KBM-7 (cell line): ENCODE measurements at regions not wholly inside any gene's neighbourhood (a gene's known extent, or its start where the extent isn't known, plus 50 kb on each side); places are given as distances from the start of the nearest gene placed in this dataset.
A peak's percentile ranks its signal among the peaks of the same experiment; 100 is the strongest.
"Not testable (repeated sequence)": the region's sequence is repeated elsewhere in the genome, so short reads cannot be mapped to it uniquely, and the experiment has no call there.

Experiments used
- DNase-seq: peaks from one replicate; pipeline ENCODE4 v3.0.0-alpha.2; 2015
- in situ Hi-C: fragments of 300-500 bp; cut with MboI; formaldehyde crosslinking; loops from 2 replicates; pipeline ENCODE4 v1.14.3; 2020; ENCODE audit warnings: low sequenced_read_pairs, low pct_unique_long_range_greater_than_20kb, mixed read lengths

DNA sequence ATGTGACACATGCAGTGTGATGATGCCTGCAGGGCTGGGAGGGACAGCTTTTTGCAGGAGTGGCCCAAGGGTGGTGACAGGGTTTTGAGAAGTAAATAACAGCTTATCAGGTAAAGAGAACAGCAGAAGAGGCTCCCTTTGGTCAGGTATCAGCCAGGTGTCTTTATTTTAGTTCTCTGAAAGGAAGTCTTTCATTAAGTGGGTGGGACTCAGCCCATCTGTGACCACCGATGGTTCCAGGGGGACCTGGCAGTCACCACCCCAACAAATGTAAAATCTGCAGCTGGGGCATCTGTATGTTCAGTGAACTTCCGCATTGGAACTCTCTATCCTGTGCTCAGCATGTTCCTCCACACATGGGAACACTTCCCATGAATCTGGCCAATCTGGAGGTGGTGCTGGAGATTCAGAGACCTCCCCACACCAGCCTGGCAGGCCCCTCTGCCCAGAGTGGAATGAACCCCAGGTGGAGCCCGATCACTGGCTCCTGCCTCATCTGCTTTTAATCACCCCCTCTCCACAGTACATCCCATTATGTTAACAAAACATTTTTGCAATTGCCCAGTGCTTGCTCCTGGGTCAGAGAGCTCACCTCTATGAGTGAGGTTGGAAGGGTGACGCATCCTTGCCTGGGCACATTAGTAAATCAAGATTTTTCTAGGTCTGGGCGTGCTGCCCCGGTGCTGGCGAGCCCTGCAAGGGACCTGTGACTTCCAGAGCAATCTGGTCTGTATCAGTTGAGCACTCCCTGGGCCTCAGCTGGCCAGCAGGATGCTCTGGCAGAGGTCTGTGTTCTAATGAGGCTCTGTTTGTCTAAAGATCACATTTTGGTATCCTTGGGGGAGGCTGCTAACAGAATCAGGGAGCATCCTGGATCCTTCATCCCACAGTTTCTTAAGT, 140.4 kb upstream of the GDF10 start:
- no peak for DNase-seq
- in situ Hi-C loops, result no loop called here

DNA sequence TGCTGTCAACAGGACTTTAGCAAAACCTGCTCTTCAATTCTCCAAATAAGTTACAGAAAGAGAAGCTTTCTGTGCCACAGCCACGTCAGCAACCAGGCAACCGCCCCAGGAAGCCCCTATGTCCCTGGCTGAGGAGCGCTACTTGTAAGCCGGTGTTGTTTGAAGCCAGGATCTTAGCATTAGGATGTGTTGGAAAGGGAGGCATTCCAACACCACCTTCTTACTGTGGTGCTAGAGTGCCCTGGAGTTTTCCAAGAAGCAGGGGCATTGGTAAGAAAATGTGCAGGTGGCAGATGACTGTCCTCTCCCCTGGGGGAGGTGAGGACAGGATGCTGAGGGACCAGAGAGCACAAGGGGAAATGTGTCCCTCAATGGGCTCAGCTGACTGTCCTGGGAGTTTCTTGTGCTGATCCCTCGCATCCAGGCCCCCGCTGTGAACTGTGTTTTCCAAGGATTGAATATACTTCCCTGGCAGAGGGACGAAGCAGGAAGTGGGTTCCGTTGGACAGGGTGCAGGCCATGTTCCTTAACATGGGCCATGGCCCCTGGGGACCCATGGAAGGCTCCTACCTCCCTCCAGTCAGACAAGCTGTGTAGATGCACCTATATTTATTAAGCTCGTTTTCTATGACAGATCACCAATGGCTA, 139.6 kb upstream of the GDF10 start:
- DNase-seq, result no peak
- in situ Hi-C loops, result no loop called here

DNA sequence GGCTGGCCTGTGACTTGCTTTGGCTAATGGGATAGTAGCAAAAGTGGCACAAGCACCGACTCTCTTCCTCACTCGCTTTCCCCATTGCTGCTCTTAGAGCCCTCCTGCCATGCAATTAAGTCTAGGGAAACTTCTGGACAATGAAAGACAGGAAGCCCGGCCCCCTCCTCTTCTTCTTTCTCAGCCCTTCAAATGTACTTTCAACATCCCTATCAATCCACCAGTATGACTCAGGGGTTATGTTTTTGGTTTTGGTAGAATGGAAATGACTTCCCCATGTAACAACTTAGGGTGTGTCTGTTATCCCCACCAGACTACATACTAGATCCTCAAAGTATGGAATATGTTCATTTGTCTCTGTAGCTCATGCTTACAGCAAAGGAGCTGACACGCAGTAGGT, 139.0 kb upstream of the GDF10 start:
- in situ Hi-C loops, result no loop called here
- no peak for DNase-seq

DNA sequence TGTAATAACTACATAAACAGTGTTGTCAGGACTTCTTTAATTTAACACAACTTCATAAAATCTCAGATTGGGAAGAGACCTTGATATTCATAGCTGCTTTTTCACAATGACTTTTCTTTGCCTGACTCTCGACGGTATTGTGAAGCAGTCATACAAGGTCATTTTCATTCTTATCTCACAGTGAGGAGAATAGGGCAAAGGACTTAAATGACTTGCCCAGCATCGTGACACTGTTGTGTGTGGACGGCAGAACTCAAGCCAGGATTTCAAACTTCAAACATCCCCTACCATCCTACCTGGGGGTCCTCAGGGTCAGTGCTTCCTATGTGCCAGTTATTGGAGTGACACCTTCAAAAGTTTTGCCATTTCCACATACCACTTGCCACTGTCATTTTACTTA, 138.5 kb upstream of the GDF10 start:
- in situ Hi-C loops, result no loop called here

DNA sequence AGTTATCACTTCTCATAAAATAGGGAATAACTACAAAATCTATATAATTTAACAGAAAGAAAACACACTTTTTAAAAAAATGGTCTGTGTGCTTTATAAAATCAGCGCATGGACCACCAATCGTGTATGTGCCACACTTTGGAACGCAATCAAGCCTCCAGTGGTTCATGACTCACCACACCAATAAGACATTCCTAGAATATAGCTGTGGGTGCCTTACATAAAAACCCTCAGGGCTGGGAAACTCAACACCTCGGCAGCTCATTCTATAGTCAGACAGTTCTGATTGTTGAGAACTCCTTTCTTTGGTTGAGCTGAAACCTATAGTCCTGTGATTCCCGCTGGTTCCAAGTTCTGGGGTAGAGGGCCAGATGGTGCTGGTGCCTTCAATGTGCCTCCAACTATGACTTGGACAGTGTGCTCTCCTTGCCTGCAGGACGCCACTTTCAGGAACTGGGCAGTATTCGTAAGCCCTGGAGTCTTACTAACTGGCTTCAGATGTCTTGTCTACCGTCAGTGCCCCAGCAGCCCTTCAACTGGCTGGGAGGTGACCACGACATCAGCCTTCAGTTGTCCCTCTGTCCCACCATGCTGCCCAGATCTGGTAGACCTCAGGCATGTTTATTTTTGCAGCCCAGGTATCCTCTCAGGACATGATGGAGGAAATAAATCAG, 135.7 kb upstream of the GDF10 start:
- no peak for DNase-seq
- in situ Hi-C loops, result no loop called here

More for the DNA sequence above, 138.5 kb upstream of the GDF10 start:
- no peak for DNase-seq

DNA sequence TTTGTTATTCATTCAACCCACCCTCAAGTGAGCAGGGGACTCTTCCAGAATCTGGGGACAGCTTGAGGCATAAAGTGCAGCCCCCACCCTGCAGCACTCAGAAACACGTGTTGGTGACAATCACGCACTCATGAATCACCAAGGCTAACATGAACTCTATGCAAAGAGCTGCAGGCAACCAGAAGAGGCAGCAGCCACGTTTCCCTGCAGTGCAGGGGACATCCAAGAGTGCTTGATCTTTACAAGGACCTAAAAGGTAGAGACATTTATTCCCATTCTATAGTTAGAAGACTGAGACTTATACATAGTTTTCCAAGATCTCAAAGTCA, 135.2 kb upstream of the GDF10 start:
- no peak for DNase-seq
- in situ Hi-C loops, result no loop called here

DNA sequence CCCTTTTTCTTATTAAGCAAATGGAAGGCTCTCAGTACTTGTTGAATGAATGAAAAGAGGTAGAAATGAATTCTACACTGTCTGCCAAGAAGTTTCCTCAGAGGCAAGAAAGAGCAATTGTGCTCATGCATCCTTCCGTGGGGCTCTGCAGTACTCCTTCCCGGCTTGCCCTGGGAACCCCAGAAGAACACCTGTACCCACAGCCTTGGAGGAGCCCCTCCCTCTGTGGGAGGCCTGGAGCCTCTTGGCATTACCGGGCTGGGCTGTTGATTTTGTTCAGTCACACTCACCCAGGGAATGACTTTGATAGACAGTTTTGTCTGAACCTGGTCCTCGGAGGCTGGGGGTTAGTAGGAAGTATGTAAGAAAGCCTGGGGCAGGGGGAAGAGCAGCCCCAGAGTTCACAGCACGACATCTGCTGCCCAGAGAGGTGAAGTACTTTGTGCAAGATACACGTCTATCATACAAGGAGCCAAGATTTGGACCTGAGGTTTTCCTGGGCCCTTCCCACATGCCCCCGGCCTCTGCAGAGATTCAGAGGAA, 134.8 kb upstream of the GDF10 start:
- DNase-seq, result no peak
- in situ Hi-C loops, result no loop called here

DNA sequence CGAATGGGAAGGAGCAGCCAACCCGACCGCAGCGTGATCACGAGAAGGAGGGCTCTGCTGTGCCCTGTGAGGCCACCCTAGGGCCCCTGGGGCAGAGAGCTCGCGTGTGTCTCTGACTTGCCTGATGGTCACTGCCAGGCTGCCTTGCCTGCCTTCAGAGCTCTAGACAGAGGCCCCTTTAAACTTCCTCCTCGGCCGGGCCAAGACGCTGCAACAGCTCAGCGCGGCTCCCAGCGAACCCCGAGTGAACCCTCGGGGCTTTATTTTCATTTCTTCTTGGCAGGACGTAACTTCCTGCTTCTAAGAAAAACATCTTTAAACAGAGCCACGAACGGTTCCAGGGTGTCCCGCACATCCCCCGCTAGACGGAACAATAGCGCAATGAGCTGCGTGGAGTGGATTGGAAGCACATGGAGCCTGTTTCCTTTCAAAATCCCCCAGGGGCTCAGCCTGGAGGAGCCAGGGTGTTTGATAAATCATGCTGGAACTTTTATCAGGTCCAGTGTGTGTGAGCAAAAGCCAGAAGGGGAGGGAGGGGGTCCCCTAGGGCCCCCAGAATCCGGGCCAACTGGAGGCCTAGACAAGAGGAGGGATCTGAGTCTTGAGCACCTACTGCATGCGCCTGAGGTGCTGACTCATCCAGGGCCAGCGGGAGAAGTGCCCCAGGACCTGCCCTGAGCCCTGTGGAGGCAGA, 134.1 kb upstream of the GDF10 start:
- in situ Hi-C loops, result no loop called here
- DNase-seq, result peak; percentile 80

DNA sequence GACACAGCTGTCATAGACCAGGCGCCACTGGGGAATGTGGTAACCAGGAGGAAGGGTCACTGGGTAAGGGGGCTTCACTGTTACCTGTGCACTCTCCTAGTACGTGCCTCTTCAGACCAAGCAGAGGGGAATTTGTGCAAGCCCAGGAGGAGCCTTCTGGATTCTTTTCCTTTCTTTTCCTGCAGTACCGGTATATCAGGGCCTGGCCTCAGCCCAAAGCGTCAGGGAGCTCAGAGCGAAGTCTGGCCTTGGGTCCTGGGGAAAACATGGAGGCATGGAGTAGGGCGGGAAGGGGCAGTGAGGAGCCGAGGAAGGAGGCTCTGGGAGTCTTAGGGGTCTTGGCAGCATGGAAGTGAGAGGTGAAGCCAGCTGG, 133.6 kb upstream of the GDF10 start:
- DNase-seq, result no peak
- in situ Hi-C loops, result no loop called here

DNA sequence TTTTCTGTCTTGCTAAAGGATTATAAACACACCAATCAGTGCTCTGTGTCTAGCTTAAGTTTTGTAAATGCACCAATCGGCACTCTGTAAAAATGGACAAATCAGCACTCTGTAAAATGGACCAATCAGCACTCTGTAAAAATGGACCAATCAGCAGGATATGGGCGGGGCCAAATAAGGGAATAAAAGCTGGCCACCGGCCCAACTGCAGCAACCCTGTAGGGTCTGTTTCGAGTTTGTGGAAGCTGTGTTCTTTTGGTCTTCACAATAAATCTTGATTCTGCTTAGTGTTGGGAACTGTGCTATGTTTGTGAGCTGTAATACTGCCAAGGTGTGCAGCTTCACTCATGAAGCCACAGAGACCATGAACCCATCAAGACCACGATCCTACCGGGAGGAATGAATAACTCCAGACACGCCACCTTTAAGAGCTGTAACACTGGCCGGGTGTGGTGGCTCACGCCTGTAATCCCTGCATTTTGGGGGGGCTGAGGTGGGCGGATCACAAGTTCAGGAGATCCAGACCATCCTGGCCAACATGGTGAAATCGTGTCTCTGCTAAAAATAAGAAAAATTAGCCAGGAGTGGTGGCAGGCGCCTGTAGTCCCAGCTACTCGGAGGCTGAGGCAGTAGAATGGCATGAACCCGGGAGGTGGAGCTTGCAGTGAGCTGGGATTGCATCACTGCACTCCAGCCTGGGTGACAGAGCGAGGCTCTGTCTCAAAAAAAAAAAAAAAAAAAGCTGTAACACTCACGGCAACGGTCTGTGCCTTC, 133.0 kb upstream of the GDF10 start:
- DNase-seq, result peak; percentile 27
- in situ Hi-C loops, result not testable (repeated sequence)

DNA sequence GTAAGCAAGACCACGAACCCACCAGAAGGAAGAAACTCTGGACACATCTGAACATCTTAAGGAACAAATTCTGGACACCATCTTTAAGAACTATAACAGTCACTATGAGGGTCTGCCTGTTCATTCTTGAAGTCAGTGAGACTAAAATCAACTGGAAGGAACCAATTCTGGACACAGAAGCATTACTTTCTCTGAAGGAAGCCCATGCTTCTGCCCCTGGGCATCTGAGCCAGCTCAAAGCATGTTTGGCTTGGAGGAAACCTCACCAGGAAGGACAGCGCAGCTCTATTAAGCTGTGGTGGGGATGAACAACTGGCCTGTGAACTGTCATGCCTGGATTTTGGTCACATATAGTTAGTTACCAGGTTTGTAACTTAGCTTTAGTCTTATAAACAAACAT, 132.4 kb upstream of the GDF10 start:
- no peak for DNase-seq
- in situ Hi-C loops, result no loop called here

DNA sequence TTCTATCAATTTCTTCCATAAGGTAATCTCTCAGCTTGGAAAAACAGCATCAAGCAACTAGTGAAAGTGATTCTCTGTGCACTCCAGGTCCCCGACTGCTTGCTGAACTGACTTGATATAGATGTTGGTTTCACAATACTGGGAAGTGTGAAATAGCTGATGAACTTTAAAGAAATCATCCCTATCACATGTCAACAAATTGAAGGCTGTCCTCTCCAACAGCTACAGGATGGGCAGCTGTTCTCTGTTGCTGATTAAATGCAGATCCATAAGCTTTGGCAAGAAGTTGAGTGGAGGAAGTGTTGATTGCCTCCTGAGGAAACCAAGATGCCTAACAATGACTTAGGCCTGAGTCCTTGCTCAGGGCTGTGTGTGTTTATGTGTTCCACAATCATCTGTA, 130.4 kb upstream of the GDF10 start:
- in situ Hi-C loops, result no loop called here
- no peak for DNase-seq

DNA sequence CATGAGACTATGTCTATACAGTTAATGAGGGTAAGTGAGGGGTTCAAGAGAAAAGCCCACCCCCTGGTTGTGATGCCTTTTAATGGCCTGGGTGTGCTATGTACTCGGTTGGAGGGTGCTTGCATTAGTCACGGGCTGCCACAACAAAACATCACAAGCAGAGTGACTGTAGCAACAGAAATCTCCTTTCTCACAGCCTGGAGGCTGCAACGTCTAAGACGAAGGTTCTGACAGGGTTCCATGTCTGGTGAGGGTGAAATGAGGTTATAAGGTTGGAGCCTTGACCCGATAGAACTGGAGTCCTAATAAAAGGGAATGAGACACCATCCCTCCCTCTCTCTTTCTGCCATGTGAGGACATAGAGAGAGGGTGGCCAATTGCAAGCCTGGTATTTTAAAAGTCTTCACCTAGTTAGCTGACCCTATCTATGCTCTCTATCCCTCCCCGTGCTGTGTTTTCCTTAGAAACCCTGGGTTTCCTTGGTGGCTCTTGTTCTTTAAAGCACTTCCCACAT, 126.0 kb upstream of the GDF10 start:
- no peak for DNase-seq
- in situ Hi-C loops, result no loop called here

DNA sequence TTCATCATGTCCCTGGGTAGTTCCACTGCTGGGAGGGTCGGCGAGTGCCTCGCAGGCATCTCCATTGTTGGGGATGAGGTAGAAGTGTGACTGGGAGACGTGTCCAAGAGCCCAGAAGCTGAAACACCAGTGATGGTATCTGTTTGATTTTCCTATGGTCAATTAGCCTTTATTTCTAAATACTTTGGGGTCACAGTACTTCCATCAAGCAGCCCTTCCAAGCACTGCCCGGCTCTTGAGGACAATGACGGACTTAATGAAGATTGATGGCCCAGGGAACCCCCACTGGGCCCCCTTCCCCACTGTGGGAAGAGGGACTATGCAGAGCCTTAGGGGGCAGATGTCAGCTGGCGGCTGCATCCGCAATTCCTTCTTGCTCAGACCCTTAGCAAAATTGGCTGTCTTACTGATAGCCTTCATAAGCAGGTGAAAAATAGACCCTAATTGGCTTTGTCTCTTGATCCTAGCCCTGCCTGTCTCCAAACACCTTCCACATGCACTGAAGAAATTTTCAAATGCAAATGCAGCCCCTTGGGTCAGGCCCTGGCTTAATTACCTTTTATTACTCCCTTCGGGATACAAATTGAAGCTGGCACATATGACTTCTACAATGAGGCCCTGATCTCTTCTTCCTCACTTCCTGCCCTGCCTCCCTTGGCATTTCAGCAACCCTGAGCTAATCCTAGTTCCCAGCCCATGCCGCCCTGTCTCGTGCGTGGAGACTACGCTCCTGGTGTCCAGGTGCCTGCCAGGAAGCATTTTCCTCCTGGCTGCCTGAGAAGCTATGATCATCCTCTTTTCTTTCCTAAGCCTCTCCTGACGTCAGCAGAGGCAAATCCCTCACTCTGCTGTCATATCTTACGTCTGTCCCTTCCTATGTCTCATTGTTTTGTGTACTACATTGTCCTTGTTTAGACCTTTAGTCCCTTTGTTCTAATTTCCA, 124.5 kb upstream of the GDF10 start:
- DNase-seq, result no peak
- in situ Hi-C loops, result no loop called here

DNA sequence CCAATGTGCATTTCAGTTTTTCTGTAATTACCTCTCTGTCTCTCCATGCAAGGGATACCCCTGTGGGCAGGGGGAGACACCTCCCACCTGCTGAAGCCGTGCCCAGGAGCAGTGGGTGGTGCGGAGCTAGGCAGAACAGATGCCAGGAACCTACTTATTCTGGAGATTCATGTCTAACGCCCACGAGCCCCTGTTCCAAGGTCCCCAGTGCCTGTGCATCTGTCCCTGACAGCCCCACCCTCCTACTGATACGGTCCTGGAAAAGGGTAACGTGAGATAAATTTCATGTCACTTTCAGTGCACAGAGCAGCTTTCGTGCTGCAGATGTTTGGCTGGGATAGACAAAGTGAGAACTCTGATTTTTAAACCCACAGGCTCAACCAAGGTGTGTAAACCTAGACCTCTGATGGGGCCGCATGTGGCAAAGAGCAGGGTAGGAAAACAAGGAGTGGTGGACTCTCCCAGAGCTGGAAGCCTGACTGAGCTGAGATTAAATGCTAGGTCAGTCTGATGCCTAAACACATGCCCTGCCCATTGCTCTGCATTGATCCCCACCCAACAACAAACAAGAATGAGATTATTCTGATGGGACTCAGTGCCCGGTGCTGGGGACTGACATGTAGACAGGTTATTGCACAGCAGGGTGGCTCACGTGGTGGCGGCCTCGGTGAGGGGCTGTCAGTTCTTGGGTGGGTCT, 123.6 kb upstream of the GDF10 start:
- no peak for DNase-seq
- in situ Hi-C loops, result no loop called here

DNA sequence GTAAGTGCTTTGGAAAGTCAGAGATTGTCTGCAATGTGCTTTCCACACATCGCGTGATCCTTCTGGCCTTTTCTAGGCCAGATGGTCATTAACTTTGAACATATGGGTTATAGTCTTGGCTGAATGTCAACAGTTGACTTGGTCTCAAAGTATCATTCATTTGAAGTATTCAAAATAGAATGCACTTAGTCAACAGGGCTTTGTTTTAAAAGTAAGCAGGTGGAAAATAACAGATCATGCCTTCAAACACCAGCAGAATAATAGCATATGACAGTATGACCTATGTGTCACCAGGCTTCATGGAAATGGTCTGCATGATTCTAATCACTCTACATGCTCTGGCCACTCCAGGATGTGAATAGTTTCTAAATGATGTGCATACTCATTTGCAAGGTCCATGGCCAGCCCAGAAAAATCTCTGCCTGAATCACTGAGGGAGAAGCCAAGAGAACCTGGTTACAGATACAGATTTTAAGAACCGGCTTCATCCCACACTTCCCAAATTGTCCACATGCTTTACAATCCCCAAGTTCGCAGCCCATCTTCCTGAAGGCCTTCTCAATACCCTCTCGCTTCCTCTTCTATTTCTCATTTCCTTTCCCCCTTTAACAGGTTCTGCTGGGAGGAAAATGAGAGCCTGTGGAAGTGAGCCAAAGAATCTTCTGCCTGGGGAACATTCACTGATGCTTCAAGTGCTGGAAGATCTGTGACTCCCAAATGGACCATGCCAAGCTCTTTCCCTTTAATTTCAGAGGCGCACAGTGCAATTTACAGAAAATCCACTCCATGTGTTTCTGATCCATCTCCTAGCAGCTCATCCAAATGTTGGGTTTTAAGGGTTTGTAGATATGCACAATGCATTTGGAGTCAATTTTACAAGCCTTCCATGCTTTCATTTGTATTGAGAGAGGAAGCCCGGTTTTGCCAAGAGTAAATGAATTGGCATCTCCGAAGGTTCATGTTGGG, 122.8 kb upstream of the GDF10 start:
- no peak for DNase-seq
- in situ Hi-C loops, result no loop called here
